ENCODE measurements at regions not wholly inside any gene's neighbourhood (a gene's known extent, or its start where the extent isn't known, plus 50 kb on each side); places are given as distances from the start of the nearest gene placed in this dataset.

- ATAC-seq, result peak; percentile 47
- no peak for DNase-seq (ENCODE audit: missing footprints)
Observed at GRCh38 chr1:55374801-55375616, 159.8 kb upstream of the USP24 start.

GRCh38 chr1:55374216-55374615 lies 159.1 kb upstream of the USP24 start:
- DNase-seq (ENCODE audit: missing footprints), result no peak
- ATAC-seq, result no peak
- intact Hi-C loops (cut with DNase I), result no loop called here

More at GRCh38 chr1:55374801-55375616, 159.8 kb upstream of the USP24 start:
- intact Hi-C loops (cut with DNase I), result loop anchor here (5.0 kb wide), 1 partner anchor 1212 kb away; no protein-coding TSS in a partner anchor

GRCh38 chr1:55369474-55369873 lies 154.3 kb upstream of the USP24 start:
- DNase-seq (ENCODE audit: missing footprints) (no peak), ATAC-seq (peak; percentile 69)

GRCh38 chr1:55368698-55369097 lies 153.5 kb upstream of the USP24 start:
- intact Hi-C loops (cut with DNase I), result loop anchor here (10.0 kb wide), 1 partner anchor 216 kb away; no protein-coding TSS in a partner anchor
- DNase-seq (ENCODE audit: missing footprints) (no peak), ATAC-seq (no peak)

More at GRCh38 chr1:55369474-55369873, 154.3 kb upstream of the USP24 start:
- intact Hi-C loops (cut with DNase I), result loop anchor here (10.0 kb wide), 1 partner anchor 215 kb away; no protein-coding TSS in a partner anchor

- ATAC-seq, result no peak
- intact Hi-C loops (cut with DNase I), result loop anchor here (10.0 kb wide), 1 partner anchor 218 kb away; no protein-coding TSS in a partner anchor
- peak; percentile 64 for DNase-seq (ENCODE audit: missing footprints)
Observed at GRCh38 chr1:55367273-55367672, 152.1 kb upstream of the USP24 start.

- ATAC-seq (no peak), DNase-seq (ENCODE audit: missing footprints) (no peak)
- intact Hi-C loops (cut with DNase I), result loop anchor here (10.0 kb wide), 1 partner anchor 221 kb away; no protein-coding TSS in a partner anchor
Observed at GRCh38 chr1:55364216-55364615, 149.1 kb upstream of the USP24 start.

- peak; percentile 77 for ATAC-seq
- DNase-seq (ENCODE audit: missing footprints), result no peak
- intact Hi-C loops (cut with DNase I), result loop anchor here (10.0 kb wide), 1 partner anchor 222 kb away; no protein-coding TSS in a partner anchor
Observed at GRCh38 chr1:55363268-55363667, 148.1 kb upstream of the USP24 start.

GRCh38 chr1:55362558-55362957 lies 147.4 kb upstream of the USP24 start:
- no peak for DNase-seq (ENCODE audit: missing footprints)
- ATAC-seq, result peak; percentile 90
- intact Hi-C loops (cut with DNase I), result loop anchor here (10.0 kb wide), 1 partner anchor 222 kb away; no protein-coding TSS in a partner anchor

- ATAC-seq, result no peak
- no peak for DNase-seq (ENCODE audit: missing footprints)
- intact Hi-C loops (cut with DNase I), result loop anchor here (10.0 kb wide), 1 partner anchor 225 kb away; no protein-coding TSS in a partner anchor
Observed at GRCh38 chr1:55359611-55360010, 144.4 kb upstream of the USP24 start.

GRCh38 chr1:55358581-55358980 lies 143.4 kb upstream of the USP24 start:
- DNase-seq (ENCODE audit: missing footprints) (no peak), ATAC-seq (no peak)
- intact Hi-C loops (cut with DNase I), result no loop called here

- ATAC-seq, result no peak
- DNase-seq (ENCODE audit: missing footprints), result no peak
- intact Hi-C loops (cut with DNase I), result no loop called here
Observed at GRCh38 chr1:55355549-55355948, 140.4 kb upstream of the USP24 start.

GRCh38 chr1:55353707-55354620 lies 138.8 kb upstream of the USP24 start:
- intact Hi-C loops (cut with DNase I), result no loop called here
- DNase-seq (ENCODE audit: missing footprints) (no peak), ATAC-seq (peak; percentile 52)

GRCh38 chr1:55352811-55353180 lies 137.6 kb upstream of the USP24 start:
- peak; percentile 50 for ATAC-seq
- intact Hi-C loops (cut with DNase I), result no loop called here
- no peak for DNase-seq (ENCODE audit: missing footprints)

GRCh38 chr1:55352080-55352810 lies 137.1 kb upstream of the USP24 start:
- peak; percentile 73 for ATAC-seq
- no peak for DNase-seq (ENCODE audit: missing footprints)
- intact Hi-C loops (cut with DNase I), result no loop called here

- DNase-seq (ENCODE audit: missing footprints), result no peak
- no peak for ATAC-seq
- intact Hi-C loops (cut with DNase I), result no loop called here
Observed at GRCh38 chr1:55348356-55348755, 133.2 kb upstream of the USP24 start.

- ATAC-seq (no peak), DNase-seq (ENCODE audit: missing footprints) (no peak)
- intact Hi-C loops (cut with DNase I), result no loop called here
Observed at GRCh38 chr1:55347866-55348265, 132.7 kb upstream of the USP24 start.

GRCh38 chr1:55347041-55347440 lies 131.9 kb upstream of the USP24 start:
- no peak for DNase-seq (ENCODE audit: missing footprints)
- ATAC-seq, result no peak
- intact Hi-C loops (cut with DNase I), result no loop called here

GRCh38 chr1:55346586-55346985 lies 131.4 kb upstream of the USP24 start:
- DNase-seq (ENCODE audit: missing footprints), result no peak
- intact Hi-C loops (cut with DNase I), result no loop called here
- ATAC-seq, result no peak

- intact Hi-C loops (cut with DNase I), result loop anchor here (2.0 kb wide), 1 partner anchor 55 kb away; no protein-coding TSS in a partner anchor
- DNase-seq (ENCODE audit: missing footprints) (no peak), ATAC-seq (no peak)
Observed at GRCh38 chr1:55339681-55340080, 124.5 kb upstream of the USP24 start.

Measured in Right ventricle myocardium inferior (tissue), 1 donor.